GM19025 (cell line): ENCODE measurements at regions not wholly inside any gene's neighbourhood (a gene's known extent, or its start where the extent isn't known, plus 50 kb on each side); places are given as distances from the start of the nearest gene placed in this dataset.
A peak's percentile ranks its signal among the peaks of the same experiment; 100 is the strongest.
"Not testable (repeated sequence)": the region's sequence is repeated elsewhere in the genome, so short reads cannot be mapped to it uniquely, and the experiment has no call there.

Experiments
- ATAC-seq: cut with Tn5 transposase; IDR thresholded peaks from one replicate; pipeline ENCODE4 v1.9.1; 2021; ENCODE audit warnings: mild to moderate bottlenecking, low read depth, moderate library complexity; ENCODE audit not compliant: unreplicated experiment

DNA sequence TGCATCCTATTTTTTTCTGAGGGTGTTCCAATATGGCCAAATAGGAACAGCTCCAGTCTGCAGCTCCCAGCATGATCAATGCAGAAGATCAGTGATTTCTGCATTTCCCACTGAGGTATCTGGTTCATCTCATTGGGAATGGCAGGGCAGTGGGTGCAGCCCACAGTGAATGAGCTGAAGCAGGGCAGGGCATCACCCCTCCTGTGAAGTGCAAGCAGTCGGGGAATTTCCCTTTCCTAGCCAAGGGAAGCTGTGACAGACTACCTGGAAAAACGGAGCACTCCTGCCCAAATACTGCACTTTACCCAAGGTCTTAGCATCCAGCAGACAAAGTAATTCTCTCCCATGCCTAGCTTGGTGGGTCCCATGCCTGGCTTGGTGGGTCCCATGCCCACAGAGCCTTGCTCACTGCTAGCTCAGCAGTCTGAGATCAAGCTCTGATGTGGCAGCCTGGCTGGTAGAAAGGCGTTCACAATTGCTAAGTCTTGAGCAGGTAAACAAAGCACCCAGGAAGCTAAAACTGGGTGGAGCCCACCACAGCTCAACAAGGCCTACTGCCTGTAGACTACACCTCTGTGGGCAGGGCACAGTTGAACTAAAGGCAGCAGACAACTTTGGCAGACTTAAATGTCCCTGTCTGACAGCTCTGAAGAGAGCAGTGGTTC is 352.0 kb downstream of the CDY1B start:
- ATAC-seq: not testable (repeated sequence)

DNA sequence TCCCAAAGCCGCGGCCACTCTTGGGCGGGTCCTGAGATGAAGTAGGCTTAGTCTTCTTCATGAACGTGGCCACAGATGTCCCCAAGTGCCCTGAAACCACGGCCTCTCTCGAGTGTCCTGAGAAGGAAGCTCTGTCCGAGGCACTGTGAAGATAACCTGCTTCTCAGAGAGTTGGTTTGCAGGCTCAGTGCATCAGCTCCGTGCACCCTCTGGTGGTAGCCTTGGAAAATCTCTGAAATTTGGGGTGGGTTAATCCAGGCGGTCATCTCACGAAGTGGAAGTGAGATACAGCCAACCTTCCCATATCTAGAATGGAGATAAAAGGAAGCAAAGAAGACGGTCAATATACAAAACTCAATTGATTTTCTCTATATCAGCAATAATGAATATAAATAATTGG is 365.9 kb downstream of the CDY1B start:
- not testable (repeated sequence) for ATAC-seq

DNA sequence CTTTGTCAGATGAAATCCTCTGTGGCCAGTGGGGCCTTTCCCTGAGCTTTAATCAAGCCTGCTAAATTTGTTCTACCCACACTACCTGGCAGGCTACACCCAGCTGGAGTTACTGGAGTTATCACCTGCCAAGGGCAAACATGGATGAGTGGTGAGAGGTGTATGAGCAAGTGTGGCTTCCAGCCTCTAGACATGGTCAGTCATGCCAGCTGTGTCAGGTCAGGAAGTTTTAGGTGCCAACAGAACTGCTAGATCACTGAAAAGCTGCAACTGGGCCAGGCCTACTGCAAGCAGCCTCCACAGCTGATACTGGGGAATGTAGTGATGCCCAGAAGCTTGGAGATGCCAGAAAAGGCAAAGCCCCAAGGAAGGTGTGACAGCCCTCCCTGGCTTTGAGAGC is 378.0 kb downstream of the CDY1B start:
- not testable (repeated sequence) for ATAC-seq

DNA sequence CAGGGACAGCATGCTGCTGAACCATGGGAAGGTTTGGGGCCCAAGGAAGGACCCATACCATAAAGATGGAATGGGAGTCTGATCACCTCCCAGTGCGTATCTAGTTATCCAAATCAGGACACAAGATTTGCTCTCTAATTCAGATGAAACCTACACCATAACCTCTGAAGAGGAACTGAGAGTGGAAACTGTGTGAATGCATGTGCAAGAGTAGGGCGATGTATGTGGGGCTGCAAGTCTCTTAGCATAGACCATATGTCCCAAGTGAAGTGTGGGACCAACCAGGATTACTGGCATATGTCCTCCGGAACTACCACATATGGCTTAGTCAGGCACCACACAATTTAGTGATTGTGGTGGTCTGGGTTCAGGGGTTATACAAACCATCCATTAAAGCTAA is 403.0 kb downstream of the DAZ2 start:
- not testable (repeated sequence) for ATAC-seq

DNA sequence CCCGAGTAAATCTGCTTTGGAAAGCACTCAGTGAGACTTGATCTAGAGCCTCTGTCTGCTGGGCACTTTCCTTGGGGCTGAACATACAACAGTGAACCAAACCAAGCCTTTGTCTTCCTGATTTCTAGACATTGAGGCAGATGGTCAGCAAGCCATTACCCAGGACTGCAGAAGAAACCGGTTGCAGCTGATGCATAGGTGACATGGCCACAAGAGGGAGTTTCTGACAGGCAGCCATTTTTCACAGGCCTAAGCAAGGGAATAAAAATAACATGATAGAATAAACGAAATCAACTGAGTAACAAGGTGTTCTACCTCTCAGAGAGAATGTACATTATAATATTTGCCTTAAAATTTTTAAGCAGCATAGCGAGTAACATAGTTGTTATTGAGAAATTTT is 391.1 kb downstream of the DAZ2 start:
- ATAC-seq: not testable (repeated sequence)

DNA sequence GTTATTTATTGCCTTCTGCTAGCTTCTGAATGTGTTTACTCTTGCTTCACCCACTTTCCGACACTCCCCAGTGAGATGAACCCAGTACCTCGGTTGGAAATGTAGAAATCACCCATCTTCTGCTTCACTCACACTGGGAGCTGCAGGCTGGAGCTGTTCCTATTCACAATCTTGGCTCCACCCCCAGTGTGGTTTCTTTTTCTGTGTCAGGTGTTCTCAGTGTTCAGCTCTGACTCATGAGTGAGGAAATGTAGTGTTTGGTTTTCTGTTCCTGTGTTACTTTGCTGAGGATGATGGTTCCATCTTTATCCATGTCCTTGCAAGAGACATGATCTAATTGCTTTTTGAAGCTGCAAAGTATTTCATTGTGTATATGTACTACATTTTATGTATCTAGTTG is 377.2 kb downstream of the DAZ2 start:
- ATAC-seq: peak; percentile 60

DNA sequence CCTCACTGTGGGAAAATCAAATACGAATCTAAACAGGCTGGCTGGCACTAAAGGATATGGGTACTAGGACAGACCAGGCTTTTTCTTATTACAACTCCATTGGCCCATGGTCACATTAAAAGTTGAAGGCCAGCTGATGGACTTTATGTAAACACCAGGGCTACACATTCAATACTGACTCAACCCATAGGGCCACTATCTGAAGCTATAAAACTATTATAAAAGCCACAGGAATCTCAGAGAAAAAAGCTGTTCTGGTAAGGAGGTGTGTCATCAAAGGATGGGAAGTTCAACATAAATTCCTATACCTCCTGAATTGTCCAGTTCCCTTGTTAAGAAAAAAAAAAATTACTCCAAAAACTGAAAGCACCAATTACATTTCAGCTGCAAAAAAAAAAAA is 370.9 kb downstream of the DAZ2 start:
- ATAC-seq: not testable (repeated sequence)

DNA sequence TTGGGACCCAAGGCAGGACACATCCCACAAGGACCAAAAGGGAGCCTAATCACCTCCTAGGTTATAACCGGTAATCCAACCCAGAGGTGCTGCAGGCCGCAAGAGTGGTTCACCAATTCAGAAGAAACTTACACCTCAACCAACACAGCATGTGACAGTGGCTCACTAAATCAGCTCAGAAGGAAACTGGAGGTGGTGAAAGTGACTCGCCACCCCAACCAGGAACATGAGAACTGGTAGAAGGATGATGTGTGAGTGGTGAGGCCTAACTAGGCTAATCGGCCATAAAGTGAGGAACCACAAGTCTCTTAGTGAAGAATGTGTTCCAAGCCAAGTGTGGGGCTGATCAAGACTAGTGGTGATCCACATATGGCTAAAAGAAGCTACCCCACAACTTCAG is 369.1 kb downstream of the DAZ2 start:
- ATAC-seq: not testable (repeated sequence)
